ENCODE measurements at regions not wholly inside any gene's neighbourhood (a gene's known extent, or its start where the extent isn't known, plus 50 kb on each side); places are given as distances from the start of the nearest gene placed in this dataset.
"Not testable (repeated sequence)": the region's sequence is repeated elsewhere in the genome, so short reads cannot be mapped to it uniquely, and the experiment has no call there.

GRCh38 chr3:177882124-177882648 is 654.0 kb upstream of the KCNMB2 start:
- no peak for ATAC-seq
- POLR2A ChIA-PET: no interaction called here
- no peaks in the 10 kb centered on the region for H3K36me3 Mint-ChIP-seq
- no peak overlapping the region for H3K4me3 Mint-ChIP-seq
- peaks cover 0 to 7% (median 5%) of the 10 kb centered on the region in 4 donors for H3K4me1 Mint-ChIP-seq
- H3K9me3 Mint-ChIP-seq: peaks cover 0 to 2% (median 0%) of the 10 kb centered on the region in 9 donors
- H3K27ac Mint-ChIP-seq: no peak overlapping the region
- no peaks in the 10 kb centered on the region for H3K27me3 Mint-ChIP-seq
- no peak for DNase-seq

DNA sequence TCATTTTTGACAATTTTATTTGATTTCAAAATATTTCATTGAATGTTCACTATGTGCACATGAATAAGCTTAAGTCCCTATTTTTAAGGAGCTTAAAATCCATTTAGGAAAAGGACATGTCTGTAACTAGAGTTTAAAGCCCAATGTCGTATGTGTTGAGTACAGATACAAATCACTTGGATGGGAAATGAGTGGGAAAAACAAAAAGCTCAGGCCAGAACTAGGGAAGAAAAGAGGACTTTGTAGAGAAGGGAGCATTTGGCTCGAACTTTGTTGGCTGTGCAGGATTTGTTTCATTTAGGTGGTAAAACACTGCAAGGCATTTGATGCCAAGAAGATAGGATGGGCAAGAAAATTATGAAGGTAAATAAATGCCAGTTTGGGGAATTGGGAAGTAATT is 653.1 kb upstream of the KCNMB2 start:
- Mint-ChIP-seq H3K36me3 (no peaks in the 10 kb centered on the region), H3K27me3 (no peaks in the 10 kb centered on the region), H3K9me3 (peaks cover 0 to 2% (median 0%) of the 10 kb centered on the region in 9 donors), H3K4me1 (peaks cover 3 to 7% (median 6%) of the 10 kb centered on the region in 4 donors), H3K27ac (no peak overlapping the region), H3K4me3 (no peak overlapping the region)
- DNase-seq (no peak), ATAC-seq (no peak)
- POLR2A ChIA-PET: no interaction called here

DNA sequence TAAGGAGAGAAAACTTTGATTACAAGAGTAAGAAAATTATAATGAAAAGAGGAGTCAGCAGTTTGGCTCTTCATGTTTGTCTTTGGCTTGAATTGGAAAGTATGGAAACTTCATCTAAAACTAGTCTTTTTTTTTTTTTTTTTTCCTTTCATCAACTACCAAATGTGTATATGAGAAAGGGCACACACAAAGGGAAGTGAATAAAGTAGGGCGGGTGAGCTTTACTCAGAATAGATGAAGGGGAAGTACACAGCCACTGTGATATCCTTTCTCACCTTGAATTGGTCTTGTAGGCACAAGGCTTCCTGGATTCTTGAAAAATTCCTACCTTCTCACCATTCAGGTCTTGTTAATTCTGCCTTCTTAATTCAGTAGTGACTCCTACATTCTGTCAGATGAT is 652.3 kb upstream of the KCNMB2 start:
- H3K27ac Mint-ChIP-seq: no peak overlapping the region
- POLR2A ChIA-PET: no interaction called here

GRCh38 chr3:177885063-177885462 is 651.2 kb upstream of the KCNMB2 start:
- Mint-ChIP-seq H3K36me3 (no peaks in the 10 kb centered on the region), H3K9me3 (no peaks in the 10 kb centered on the region), H3K4me3 (no peak overlapping the region), H3K4me1 (peaks cover 3 to 7% (median 6%) of the 10 kb centered on the region in 4 donors), H3K27ac (no peak overlapping the region), H3K27me3 (no peaks in the 10 kb centered on the region)
- DNase-seq (no peak), ATAC-seq (no peak)
- POLR2A ChIA-PET: no interaction called here

More for the DNA sequence above, 652.3 kb upstream of the KCNMB2 start:
- ATAC-seq (no peak), DNase-seq (no peak)
- Mint-ChIP-seq H3K9me3 (no peaks in the 10 kb centered on the region), H3K36me3 (no peaks in the 10 kb centered on the region), H3K27me3 (no peaks in the 10 kb centered on the region), H3K4me3 (no peak overlapping the region), H3K4me1 (peaks cover 3 to 7% (median 6%) of the 10 kb centered on the region in 4 donors)

- Mint-ChIP-seq H3K36me3 (no peaks in the 10 kb centered on the region), H3K4me1 (peaks cover 3 to 7% (median 6%) of the 10 kb centered on the region in 4 donors), H3K4me3 (no peak overlapping the region), H3K27ac (no peak overlapping the region), H3K9me3 (no peaks in the 10 kb centered on the region), H3K27me3 (no peaks in the 10 kb centered on the region)
- DNase-seq (no peak), ATAC-seq (no peak)
- POLR2A ChIA-PET: no interaction called here
Observed at GRCh38 chr3:177886501-177886900, 649.7 kb upstream of the KCNMB2 start.

DNA sequence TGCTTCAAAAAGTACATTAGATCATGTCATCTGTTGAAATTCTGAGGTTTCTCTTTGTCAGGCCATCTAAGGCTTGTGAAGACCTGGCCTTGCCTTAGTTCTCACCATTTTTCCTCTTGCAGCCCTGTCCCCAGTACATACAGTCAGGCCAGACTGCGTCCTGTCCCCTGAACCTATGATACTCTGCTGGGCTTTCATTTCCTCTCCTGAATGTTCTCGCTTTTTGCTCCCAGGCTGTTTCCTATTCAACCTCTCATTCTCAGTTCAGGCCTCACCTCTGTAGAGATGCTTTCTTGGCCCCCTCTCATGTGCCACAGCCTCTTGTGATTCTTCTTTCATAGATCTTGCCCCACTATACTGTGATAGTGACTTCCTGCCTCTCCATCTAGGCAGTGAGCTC is 648.8 kb upstream of the KCNMB2 start:
- Mint-ChIP-seq H3K4me1 (peaks cover 3 to 7% (median 6%) of the 10 kb centered on the region in 4 donors), H3K36me3 (no peaks in the 10 kb centered on the region), H3K27me3 (no peaks in the 10 kb centered on the region), H3K27ac (peak overlapping the region in 2 of 10 donors; percentile 3 to 9), H3K9me3 (no peaks in the 10 kb centered on the region), H3K4me3 (no peak overlapping the region)
- POLR2A ChIA-PET: no interaction called here
- ATAC-seq (no peak), DNase-seq (no peak)

GRCh38 chr3:177889161-177889560 is 647.1 kb upstream of the KCNMB2 start:
- no peak for ATAC-seq
- H3K4me3 Mint-ChIP-seq: no peak overlapping the region
- no peaks in the 10 kb centered on the region for H3K27me3 Mint-ChIP-seq
- peaks cover 0 to 4% (median 2%) of the 10 kb centered on the region in 4 donors for H3K4me1 Mint-ChIP-seq
- POLR2A ChIA-PET: no interaction called here
- H3K9me3 Mint-ChIP-seq: no peaks in the 10 kb centered on the region
- no peak for DNase-seq
- H3K27ac Mint-ChIP-seq: no peak overlapping the region
- H3K36me3 Mint-ChIP-seq: no peaks in the 10 kb centered on the region

DNA sequence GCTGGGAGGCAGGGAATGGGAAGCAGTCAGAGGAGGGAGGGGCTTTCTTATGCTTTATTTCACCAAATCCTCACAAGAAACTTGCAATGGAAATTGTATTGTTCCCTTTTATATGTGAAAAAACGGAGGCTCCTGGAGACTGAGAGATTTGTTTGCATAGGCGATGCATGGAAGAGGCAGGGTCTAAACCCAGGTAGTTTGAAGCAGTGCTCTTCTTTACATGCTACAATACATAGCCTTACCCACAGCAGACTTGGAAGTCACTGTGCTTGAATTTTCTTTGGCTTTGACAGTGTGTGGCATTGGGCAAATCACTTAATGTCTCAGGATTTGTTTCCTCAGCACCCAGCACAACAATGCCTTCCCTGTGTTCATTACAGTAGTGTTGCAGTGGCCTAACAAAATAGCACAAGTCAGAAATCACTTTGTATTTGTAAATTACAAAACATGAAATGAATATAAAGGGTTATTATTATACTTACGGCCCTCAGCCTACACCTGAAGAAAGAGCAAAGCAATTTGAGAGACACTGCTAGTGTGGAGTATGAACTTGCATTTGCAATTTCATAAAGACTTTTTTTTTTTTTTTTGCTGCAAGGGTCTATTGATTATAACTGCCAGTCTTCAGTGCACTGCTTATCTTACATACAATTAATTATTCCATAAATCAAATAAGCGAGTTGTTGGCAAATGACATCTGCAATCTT is 646.4 kb upstream of the KCNMB2 start:
- POLR2A ChIA-PET: interaction anchor here (0.7 kb wide), 1 partner anchor 323 kb away, joined by 6 read pairs; no protein-coding TSS in a partner anchor
- H3K4me1 Mint-ChIP-seq: peaks cover 0 to 3% (median 1%) of the 10 kb centered on the region in 4 donors
- DNase-seq (no peak), ATAC-seq (no peak)
- H3K27ac Mint-ChIP-seq: no peak overlapping the region
- no peaks in the 10 kb centered on the region for H3K27me3 Mint-ChIP-seq
- H3K36me3 Mint-ChIP-seq: no peaks in the 10 kb centered on the region
- H3K4me3 Mint-ChIP-seq: no peak overlapping the region
- no peaks in the 10 kb centered on the region for H3K9me3 Mint-ChIP-seq

- DNase-seq (no peak), ATAC-seq (no peak)
- Mint-ChIP-seq H3K27me3 (no peaks in the 10 kb centered on the region), H3K4me1 (peaks cover 0 to 3% (median 1%) of the 10 kb centered on the region in 4 donors), H3K27ac (no peak overlapping the region), H3K9me3 (no peaks in the 10 kb centered on the region), H3K36me3 (no peaks in the 10 kb centered on the region), H3K4me3 (no peak overlapping the region)
- POLR2A ChIA-PET: interaction anchor here (0.7 kb wide), 1 partner anchor 324 kb away, joined by 6 read pairs; no protein-coding TSS in a partner anchor
Observed at GRCh38 chr3:177890359-177890683, 645.9 kb upstream of the KCNMB2 start.

- H3K27me3 Mint-ChIP-seq, H3K9me3 Mint-ChIP-seq, H3K4me1 Mint-ChIP-seq, H3K4me3 Mint-ChIP-seq, ATAC-seq, H3K27ac Mint-ChIP-seq, H3K36me3 Mint-ChIP-seq, DNase-seq, POLR2A ChIA-PET: not testable (repeated sequence)
Observed at GRCh38 chr3:177891569-177891968, 644.7 kb upstream of the KCNMB2 start.

- POLR2A ChIA-PET: interaction anchor here (0.6 kb wide), 1 partner anchor 738 kb away, joined by 4 read pairs; no protein-coding TSS in a partner anchor
- Mint-ChIP-seq H3K27ac (no peak overlapping the region), H3K27me3 (no peaks in the 10 kb centered on the region)
Observed at GRCh38 chr3:177893331-177893730, 642.9 kb upstream of the KCNMB2 start.

DNA sequence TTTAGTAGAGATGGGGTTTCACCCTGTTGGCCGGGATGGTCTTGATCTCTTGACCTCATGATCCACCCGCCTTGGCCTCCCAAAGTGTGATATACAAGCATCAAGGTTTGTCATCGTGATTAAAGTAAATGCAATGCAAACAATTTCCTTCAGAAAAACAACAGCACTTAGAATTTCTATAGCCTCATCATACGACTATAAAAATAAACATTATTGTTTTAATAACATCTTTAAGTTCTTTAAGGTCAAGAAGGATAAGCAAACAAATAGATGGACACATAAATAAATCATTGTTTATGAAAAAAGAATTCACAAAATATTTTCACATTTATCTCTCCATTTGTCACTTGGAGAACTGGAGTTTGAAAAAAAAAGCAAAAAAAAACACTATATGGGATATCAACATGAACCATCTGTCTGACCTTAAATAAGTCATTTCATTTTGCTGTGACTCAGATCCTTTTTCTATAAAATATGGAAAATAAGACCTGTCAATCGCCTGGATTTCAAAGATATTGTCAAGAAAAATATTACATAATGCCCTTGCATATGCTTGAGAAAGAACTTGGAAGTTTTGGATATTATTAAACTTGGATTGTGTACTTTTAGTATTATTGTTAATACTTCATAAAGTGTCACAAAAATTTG is 642.0 kb upstream of the KCNMB2 start:
- Mint-ChIP-seq H3K4me3 (no peak overlapping the region), H3K27me3 (no peaks in the 10 kb centered on the region), H3K4me1 (no peaks in the 10 kb centered on the region), H3K36me3 (peaks cover 0 to 7% (median 6%) of the 10 kb centered on the region in 3 donors), H3K9me3 (peaks cover 0 to 21% (median 11%) of the 10 kb centered on the region in 9 donors), H3K27ac (no peak overlapping the region)
- DNase-seq (no peak), ATAC-seq (no peak)
- POLR2A ChIA-PET: no interaction called here

More at GRCh38 chr3:177893331-177893730, 642.9 kb upstream of the KCNMB2 start:
- Mint-ChIP-seq H3K36me3 (peaks cover 0 to 7% (median 6%) of the 10 kb centered on the region in 3 donors), H3K4me3 (no peak overlapping the region), H3K4me1 (no peaks in the 10 kb centered on the region), H3K9me3 (peaks cover 0 to 17% (median 9%) of the 10 kb centered on the region in 9 donors)
- DNase-seq (no peak), ATAC-seq (no peak)

- peaks cover 0 to 14% (median 12%) of the 10 kb centered on the region in 3 donors for H3K36me3 Mint-ChIP-seq
- POLR2A ChIA-PET: no interaction called here
- H3K27me3 Mint-ChIP-seq: no peaks in the 10 kb centered on the region
- no peak for ATAC-seq
- H3K4me3 Mint-ChIP-seq: no peak overlapping the region
- DNase-seq: peak in 1 of 10 donors; percentile 53
- no peak overlapping the region for H3K27ac Mint-ChIP-seq
- H3K4me1 Mint-ChIP-seq: no peaks in the 10 kb centered on the region
- peaks cover 7 to 33% (median 20%) of the 10 kb centered on the region in 9 donors for H3K9me3 Mint-ChIP-seq
Observed at GRCh38 chr3:177898185-177898584, 638.1 kb upstream of the KCNMB2 start.
